HG03439 (cell line): ENCODE measurements at regions not wholly inside any gene's neighbourhood (a gene's known extent, or its start where the extent isn't known, plus 50 kb on each side); places are given as distances from the start of the nearest gene placed in this dataset.
"Not testable (repeated sequence)": the region's sequence is repeated elsewhere in the genome, so short reads cannot be mapped to it uniquely, and the experiment has no call there.

Experiments used
- ATAC-seq: cut with Tn5 transposase; IDR thresholded peaks from one replicate; pipeline ENCODE4 v1.9.1; 2021; ENCODE audit warnings: mild to moderate bottlenecking, moderate library complexity; ENCODE audit not compliant: unreplicated experiment

DNA sequence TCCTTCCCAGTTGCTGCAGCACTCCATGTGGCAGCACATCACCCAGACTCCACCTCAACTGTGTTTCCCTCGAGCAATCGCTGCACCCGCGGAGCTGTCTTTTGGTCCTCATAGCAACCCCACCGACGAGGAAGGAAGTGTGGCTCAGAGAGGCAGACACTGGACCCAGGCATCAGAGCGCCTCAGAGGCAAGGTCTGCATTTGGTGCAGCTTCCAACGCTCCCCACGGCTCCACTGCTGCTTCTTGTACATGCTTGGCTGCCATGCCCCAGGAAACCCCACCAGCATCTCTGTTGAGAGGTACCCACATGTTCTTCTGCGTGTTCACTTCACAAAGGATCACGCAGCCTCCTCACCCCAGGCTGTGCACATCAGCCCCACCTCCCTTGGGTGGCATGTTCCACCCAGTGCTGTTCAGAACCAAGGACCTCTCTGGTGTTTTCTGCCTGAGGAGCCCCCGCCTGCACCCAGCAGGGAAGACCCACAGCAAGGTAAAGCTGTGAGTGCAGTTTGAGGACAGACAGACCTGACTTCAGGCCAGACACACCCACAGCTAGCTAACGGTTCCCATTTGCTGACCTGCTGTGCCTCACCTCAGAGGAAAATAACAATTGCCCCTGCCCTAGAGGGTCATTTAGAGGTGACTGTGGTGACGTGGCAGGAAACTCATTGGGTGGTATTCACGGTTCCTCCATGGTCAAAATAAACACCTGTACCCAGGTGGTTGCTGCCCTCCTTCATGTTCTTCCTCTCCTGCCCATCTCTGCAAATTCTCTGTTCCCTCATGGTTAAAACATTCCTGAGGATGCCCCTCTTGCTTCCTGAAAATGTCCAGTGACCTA is 326.3 kb upstream of the MYT1L start:
- no peak for ATAC-seq

DNA sequence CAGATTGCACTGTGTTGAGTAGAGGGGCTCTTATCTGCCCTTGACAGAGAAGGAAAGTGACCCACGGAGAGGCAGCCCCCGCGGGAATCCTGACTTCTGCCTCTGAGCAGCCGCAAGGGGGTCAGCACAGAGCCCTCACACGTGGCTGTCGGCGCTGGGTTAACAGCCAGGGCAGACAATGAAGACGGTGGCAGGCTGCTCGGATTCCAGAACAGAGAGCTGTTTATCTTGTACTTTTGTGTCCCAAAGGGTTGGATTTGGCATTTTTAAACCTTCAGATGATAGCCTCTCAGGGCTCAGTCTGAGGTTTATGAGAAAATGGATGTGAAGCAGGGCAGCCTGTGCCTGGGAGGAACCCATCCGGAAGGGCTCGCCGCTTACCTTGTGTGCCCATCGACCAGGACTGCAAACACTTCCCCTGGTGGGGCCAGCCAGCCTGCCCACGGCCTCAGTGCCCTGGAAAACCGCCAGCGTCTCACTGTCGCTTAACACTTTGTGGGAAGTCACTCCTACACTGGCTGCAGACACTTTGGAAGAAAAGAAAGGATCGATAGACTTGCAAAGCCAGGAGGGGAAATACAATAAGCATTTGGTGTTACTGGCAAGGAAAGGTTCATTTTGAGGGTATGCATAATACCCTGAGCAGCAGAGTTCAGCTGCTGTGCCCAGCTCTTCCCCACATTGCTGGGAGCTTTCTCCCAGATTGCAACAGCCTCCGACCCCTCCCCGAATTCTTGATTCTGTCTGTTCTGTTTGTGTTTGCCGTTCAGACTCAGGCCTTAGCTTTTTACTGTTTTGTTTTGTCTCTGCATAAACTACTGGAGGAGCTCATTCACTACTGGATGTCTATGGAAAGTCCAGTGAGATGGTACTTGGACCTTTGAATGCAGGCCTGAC is 325.3 kb upstream of the MYT1L start:
- ATAC-seq = no peak

DNA sequence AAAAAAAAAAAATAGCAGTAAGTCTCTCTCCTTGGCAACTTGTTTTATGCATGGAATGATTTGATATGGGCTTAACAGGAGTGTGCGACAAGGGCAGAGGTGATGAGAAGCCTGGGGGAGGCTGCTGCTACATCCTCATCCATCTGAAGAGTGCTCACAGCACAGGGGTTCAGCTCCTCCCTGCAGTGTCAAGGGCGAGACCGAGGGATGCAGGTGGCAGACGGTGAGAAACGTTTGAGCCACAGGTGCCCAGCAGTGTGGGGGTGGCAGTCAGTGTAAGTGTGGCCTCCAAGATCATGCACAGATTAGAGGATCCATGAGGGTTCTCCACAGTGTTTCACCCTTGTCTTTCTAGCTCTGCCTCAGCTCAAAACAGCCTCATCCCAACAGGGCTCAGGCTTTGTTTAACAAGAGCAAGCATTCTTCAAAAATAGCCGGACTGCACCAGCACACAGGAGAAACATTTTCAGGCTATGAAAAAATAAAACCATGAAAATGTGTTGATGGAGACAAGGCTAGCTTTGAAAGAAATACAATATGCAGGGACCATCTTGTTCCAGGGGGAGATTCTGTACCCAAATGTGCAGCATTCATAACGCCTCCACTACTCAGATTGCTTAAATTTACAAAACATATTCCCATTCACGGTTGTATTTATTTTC is 324.5 kb upstream of the MYT1L start:
- no peak for ATAC-seq

DNA sequence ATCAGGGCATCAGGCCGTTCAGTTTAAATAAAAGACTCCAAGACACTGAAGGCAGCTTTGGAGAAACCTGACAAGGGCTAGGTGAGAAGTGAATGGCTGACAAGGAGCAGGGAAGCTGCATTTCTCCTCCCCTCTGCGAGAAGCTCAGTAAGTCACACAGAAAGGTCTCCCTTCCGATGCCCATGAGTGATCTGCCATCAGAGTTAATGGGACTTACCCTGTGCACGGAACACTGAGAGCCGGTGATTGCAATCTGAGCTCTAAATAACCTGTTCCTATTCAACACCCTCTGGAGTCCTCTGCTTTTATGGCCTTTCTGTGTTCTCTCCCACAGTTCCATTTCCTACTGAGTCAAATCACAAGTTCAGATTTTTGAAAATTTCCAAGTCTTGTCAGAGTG is 322.2 kb upstream of the MYT1L start:
- ATAC-seq = no peak

DNA sequence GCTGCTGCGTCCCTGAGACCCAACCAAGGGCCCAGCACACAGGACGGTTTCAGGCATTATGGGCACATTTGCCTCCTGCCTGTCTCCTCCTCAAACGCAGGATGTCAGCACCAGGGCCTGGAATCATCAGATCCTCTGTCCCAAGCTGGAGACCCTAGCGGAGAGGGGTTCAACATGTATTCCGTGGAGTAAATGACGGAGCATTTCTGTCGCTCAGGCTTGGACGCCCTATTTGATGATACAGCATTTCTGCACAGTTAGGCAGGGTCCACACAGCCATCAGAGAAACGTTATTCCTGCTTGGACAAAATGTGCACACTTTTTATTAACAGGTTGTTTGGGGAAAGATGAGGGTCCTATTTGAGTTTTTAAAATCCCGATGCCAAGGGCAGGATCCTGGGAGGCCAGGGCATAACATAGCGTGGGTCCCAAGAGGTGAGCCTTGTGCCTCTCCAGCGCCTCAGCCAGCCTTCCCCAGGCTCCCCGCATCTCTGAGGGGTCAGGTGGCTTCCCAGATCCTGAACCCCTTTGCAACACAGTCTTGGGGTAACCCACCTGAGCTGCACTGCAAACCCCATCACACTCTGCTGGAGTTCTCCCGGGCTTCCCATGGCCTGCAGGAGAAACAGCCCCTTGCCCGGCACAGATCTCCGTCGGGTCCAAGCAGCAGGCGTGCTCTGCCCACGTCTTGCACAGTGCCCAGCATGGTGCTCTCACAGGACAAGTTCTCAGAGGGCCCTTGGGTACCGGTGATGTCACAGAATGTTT is 319.7 kb upstream of the MYT1L start:
- ATAC-seq = no peak

DNA sequence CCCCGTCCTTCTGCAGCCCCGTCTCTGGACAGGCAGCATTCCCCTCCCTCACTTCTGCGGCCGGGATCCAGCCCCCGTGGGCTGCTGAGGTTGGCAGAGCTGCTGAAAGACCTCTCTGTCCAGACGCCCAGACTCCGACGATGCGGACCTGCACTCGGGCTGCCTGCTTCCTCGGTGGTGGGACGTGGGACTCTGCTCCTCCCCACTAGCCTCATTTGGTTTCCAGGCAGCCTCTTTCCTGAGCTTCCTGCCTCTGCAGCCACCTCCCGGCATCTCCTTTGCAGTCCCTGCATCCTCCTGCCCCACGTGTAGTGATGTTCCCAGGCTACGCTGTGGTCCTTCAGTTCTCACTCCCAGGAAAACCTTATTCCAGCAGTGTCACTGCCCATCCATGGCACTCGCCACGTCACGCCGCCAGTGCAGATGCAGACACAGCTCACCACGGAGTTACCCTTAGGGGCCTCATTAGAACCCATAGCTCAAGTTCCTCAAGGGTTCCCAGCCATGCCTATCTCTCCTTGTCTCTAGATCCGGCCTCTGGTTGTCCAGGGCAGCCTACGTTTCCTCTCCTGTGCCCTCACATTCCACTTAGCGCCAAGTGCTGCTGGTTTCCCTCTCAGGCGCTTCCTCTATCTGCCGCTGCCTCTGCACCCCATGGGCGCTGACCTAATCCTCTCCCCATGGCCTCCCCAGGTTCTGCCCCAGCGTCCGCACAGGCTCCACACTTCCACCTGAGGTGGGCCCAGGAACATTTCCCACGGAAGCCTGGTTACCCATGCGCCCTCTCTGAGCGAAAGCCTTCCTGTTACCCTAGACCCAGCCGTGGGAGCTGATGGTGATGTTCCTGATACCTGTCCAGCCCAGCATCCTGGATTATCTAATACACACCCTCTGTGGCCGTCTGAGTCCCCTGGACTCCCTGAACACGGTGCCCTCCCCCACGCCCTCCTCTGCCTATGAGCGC is 318.3 kb upstream of the MYT1L start:
- ATAC-seq = no peak

DNA sequence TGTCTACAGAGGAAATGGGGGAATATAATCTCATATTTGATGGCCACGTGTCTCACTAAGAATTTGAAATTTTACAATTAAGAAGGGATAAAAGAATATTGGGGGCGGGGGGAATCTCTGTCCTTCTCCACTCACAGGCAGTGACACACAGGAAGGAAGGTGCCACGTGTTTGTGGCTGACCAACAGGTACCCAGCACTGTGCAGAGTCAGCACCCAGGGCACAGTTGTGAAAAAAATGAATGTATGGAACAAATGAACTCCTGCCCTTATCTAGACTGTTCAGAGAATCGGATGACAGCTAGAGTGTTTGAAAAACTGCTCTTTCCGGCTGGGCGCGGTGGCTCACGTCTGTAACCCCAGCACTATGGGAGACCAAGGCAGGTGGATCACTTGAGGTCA is 317.0 kb upstream of the MYT1L start:
- no peak for ATAC-seq

DNA sequence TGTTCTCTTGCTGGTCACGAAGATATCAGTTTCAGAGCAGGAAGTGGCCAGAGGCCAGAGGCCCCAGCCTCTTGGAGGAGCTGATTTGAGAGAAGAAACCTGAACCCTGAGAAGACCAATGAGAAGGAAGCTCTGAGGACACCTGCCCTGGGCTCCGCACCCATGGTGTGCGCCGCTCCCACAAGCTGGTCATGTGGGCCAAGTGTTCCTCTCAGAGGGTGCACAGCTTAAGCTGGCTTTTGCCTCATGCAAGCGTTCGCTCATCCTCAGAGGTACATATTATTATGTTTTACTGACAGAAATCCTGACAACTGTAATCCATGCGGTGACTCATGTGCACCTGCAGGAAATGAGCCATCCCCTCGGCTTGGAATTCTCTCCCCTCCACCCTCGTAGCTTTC is 316.1 kb upstream of the MYT1L start:
- no peak for ATAC-seq

DNA sequence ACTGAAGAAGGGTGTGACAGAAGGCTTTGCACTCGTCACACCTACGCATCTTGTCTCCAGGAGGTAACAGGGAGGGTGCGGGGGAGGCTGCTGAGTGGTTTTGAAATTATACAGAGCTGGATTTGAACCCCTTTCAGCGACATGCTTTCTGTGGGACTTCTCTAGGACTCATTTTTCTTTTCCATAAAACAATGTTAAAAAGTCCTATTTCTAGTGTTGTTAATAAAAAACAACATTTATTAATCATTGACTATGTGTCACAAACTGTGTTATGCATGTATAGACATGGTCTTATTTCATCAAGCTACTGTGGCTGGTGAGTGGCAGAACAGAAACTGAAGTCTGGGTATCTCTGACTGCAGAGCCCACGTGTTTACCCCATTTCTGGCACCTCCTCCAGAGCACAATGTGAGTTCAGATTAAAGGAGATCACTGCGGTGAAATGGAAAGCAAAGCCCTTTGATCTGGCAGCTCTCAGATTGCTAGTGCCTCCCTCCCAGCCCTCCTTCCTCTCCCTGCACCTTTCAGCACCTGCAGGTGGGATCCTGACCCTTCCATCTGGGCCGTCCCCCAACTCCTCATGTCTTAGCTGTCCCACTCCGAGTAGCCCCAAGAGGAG is 315.5 kb upstream of the MYT1L start:
- ATAC-seq = no peak

DNA sequence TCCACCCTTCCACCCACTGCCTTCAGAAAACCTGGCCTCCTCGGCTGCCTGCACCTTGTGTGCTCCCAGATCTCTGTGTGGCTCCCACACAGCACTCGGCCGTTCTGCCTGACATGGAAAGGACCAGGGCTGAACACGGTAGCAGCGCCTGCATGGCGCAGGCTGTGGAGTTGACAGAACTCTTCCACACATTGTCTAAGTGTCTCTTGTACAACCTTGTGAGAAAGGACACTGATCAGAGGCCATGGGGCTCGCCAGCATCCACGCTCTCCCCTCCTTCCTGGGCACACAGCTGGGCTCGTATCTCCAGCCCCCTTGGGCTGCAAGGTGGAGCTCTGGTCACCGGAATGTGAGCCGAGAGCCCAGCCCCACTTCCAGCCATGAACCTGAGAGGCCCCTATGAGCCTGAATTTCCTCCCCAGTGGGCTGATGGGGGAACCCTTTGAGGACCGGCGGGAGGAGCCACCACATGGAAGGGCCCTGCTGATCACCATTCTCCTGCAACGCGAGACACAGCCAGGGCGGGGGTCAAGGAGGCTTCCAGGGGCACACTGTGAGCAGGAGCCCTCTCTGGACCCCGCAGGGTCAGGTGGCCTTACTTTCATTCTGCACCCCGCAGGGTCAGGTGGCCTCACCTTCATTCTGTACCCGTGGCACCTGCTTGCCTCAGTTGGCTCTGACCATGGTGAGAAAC is 314.2 kb upstream of the MYT1L start:
- ATAC-seq = no peak

DNA sequence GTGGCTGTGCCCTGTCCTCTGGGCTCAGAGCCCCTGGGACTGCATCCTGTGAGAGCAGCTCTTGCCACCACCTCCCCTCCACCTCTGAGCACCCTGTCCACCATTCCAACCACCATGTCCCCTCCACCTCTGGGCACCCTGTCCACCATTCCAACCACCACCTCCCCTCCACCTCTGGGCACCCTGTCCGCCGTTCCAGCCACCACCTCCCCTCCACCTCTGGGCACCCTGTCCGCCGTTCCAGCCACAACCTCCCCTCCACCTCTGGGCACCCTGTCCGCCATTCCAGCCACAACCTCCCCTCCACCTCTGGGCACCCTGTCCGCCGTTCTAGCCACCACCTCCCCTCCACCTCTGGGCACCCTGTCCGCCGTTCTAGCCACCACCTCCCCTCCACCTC is 313.7 kb upstream of the MYT1L start:
- not testable (repeated sequence) for ATAC-seq

DNA sequence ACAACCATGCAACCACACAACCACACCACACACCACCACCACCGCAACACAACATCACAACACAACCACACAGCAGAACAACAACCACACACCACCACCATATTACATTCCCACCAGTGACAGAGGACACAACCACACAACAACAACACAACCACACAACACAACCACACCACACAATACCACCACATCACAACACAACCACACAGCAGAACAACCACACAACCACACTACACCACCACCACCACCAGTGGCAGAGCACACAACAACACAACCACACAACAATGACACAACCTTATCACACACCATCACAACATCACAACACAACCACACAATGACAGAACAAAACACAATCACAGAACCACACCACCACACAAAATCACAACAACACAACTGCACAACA is 313.0 kb upstream of the MYT1L start:
- ATAC-seq = no peak

DNA sequence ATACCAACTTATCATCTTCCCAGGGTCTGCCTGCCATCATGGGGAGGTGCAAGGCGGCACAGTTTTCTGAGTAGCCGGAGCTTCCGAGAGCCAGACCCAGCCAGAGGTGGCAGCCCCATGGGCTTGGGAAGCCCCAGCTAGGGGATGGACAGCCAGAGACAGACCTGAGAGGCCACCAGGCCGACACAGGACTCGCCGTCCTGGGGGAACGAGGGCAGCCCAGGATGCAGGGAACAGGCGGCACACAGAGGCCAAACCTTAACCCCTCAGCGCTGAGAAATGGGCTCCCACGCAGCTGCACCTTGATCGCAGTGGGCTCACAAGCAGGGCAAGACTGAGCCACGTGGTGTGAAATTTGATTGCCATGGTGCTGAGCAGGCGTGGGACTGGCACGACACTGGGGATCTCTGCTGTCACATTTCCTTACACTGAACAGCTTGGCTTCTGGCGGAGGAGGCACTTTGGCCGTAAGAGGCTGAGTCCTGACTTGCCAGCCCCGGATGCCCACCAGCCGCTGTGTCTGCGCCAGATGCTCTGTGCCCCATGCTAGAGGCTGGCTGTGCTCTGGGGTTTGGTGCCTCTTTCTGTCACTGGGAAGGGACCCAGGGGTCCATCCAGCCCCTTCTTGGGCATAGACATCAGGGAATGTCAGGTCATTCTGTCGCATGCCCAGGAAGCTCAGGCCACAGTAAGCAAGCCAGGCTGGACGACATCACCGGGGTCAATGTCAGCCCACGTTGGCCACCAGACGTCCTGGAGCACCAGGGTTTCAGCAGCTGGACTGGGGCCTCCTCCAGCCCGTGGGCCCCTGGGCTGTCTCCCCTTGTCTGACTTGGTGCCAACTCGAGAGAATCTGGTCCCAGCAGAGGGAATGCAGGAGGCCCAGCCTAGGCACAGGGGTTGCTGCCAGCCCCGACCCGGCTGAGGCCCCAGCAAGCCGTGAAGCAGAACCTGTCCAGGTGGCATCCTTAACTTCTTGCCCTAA is 312.1 kb upstream of the MYT1L start:
- no peak for ATAC-seq

DNA sequence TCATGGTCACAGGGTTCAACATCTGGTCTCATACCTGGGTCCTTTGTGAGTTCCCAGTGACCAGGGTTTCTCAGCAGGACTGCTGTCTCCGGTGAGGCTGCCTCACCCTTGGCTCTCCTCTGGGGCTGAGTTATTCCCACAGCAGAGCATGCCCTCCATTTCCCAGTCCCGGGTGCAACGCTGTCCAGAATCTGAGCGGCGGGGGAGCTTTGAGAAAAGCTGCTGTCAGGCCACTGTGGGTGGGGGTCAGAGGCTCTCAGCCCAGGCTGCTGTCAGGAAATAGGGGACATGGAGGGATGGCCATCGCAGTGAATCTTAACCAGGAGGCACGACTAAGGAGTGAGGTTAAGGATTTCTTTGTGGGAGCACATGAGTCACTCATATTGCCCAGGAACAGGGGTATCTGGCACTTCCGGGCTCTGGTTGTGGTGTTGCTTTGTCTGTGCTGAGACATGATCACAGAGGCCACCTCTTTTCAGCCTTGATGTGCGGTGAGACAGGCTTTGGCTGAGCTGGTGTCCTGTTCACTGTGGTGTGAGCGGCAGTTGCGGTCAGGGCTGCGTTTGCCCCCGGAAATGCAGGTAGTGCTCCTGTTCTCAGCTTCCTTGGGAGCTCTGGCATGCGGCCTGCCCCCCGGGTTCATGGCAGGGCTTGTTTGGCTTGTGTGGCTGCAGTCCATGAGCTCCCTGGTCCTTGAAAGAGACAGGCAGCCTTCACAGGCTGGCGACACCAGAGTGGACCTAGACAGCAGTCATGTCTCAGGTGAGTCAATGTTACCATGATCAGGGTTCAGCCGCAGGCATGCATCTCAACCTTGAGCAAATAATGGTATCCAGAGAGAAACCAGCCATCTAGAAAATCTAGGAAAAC is 310.7 kb upstream of the MYT1L start:
- no peak for ATAC-seq

DNA sequence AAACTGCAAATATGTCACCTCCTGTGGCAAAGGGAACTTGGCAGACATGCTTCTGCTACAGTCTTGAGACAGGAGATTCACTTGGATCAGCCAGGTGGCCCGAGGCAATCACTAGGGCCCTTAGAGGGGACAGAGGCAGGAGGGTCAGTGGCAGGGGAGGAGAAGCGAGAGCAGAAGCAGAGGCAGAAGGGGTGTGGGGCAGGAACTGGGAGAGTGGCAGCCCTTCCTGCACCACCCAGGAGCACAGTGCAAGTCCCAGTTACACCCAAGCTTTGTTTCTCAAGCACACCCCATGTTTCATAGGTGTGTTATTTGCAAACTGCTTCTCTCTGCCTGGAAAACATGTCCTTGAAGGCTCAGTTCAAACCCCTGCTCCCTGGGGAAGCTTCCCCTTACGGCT is 309.7 kb upstream of the MYT1L start:
- ATAC-seq = no peak

DNA sequence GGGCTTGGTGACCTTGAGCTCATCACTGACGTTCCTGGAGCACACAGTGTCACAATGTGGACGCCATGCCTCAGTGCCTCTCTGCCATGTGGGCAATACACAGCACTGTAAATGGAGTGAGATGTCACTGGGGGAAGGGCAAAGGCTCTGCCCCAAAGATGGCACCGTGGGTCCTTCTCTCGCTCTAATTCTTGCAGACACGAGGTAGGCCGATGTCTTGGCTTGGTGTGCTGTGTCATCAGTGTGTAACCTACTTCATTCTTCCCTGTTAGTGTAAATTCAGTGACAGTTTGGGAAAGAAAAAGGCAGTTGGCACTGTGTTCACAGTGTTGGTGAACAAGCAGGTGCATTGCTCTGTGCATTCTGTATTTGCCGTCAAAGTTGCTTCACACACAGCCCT is 309.3 kb upstream of the MYT1L start:
- ATAC-seq = no peak
